Suprapubic skin (tissue), 4 donors: ENCODE measurements at regions not wholly inside any gene's neighbourhood (a gene's known extent, or its start where the extent isn't known, plus 50 kb on each side); places are given as distances from the start of the nearest gene placed in this dataset.

Experiments
- EP300 ChIP-seq: sonication (generic); formaldehyde crosslinking; IDR thresholded peaks from one replicate; pipeline ENCODE4 v1.6.1; 2017; ENCODE audit warnings: antibody characterized with exemption
- POLR2AphosphoS5 ChIP-seq, 3 donors: sonication (generic); formaldehyde crosslinking; IDR thresholded peaks; one replicate each; pipeline ENCODE4 v1.6.1; 2017; ENCODE audit warnings: antibody characterized with exemption in 3 of 3
- TF ChIP-seq, protein P1 (sequence below), 2 donors: fragments of 200-600 bp in 1 of 2; fragments of 450-650 bp in 1 of 2; sonication (generic) in 1 of 2; IDR thresholded peaks; one replicate each; pipeline ENCODE4 v1.5.1; 2016 to 2019; ENCODE audit warnings: antibody characterized with exemption in 2 of 2, mild to moderate bottlenecking in 1 of 2, moderate library complexity in 1 of 2

- TF ChIP-seq, protein P1, sequence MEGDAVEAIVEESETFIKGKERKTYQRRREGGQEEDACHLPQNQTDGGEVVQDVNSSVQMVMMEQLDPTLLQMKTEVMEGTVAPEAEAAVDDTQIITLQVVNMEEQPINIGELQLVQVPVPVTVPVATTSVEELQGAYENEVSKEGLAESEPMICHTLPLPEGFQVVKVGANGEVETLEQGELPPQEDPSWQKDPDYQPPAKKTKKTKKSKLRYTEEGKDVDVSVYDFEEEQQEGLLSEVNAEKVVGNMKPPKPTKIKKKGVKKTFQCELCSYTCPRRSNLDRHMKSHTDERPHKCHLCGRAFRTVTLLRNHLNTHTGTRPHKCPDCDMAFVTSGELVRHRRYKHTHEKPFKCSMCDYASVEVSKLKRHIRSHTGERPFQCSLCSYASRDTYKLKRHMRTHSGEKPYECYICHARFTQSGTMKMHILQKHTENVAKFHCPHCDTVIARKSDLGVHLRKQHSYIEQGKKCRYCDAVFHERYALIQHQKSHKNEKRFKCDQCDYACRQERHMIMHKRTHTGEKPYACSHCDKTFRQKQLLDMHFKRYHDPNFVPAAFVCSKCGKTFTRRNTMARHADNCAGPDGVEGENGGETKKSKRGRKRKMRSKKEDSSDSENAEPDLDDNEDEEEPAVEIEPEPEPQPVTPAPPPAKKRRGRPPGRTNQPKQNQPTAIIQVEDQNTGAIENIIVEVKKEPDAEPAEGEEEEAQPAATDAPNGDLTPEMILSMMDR (IDR thresholded peaks at IDR 0.05): no peak
- TF ChIP-seq POLR2AphosphoS5 (IDR thresholded peaks at IDR 0.05): no peak
- no peak for TF ChIP-seq EP300
Observed at GRCh38 chr12:61138415-61138759, 1121.8 kb upstream of the USP15 start.
